NCI-H2227 (cell line): ENCODE measurements at regions not wholly inside any gene's neighbourhood (a gene's known extent, or its start where the extent isn't known, plus 50 kb on each side); places are given as distances from the start of the nearest gene placed in this dataset.
"Not testable (repeated sequence)": the region's sequence is repeated elsewhere in the genome, so short reads cannot be mapped to it uniquely, and the experiment has no call there.

Source experiments
- DNase-seq: peaks from one replicate; lab custom pipeline; 2025; ENCODE audit not compliant: unreplicated experiment; lab: John Stamatoyannopoulos, UW

GRCh38 chr6:51049983-51050877, 231.6 kb downstream of the TFAP2B start:
- DNase-seq, result no peak

- not testable (repeated sequence) for DNase-seq
Measured at GRCh38 chr6:51052716-51053115, 234.0 kb downstream of the TFAP2B start.

GRCh38 chr6:51055316-51055715, 236.6 kb downstream of the TFAP2B start:
- not testable (repeated sequence) for DNase-seq

GRCh38 chr6:51057296-51057695, 238.6 kb downstream of the TFAP2B start:
- no peak for DNase-seq

DNA sequence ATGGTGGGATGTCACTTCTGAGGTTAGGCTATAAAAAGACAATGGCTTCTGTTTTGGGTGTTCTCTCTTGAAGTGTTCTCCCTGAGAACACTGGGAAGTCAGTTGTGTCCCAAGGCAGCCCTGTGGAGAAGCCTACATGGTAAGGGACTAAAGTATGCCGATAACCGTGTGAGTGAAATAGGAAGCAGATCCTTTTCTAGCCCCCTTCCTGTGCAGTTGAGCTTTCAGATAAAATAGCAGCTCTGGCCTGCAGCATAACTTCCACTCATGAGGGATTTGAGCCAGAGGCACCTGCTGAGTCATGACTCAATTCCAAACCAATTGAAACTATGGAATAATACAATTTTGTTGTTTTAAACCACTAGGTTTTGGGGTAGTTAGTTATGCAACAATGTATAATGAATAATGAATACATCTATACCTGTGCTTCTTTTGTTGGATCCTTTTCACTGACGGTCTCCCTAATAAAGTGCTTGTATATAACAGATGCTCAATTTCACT, 241.6 kb downstream of the TFAP2B start:
- no peak for DNase-seq

DNA sequence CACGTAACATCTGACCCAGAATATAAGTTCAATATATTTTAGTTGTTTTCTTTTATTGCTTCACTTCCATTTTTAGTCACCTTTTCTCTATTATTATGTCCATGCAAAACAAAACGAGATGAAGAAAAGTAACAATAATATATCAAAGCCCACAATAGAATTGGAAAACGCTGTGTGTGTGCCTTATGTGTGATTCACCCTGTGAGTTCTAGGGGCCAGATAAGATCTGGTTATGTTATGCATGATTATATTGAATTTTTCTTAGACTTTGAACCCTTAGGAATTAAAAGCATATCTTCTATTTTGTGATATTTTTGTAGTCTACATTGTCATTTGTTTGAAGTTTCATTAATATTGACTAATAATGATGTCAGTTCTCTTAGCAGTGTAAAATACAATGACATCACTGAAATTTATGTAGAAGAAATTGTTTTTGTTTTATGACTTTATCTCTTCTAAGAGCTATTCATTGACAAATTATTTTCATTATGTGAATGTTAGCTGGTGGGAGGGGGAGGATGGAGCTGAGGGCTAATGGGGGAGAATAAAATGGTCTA, 243.6 kb downstream of the TFAP2B start:
- DNase-seq, result no peak

DNA sequence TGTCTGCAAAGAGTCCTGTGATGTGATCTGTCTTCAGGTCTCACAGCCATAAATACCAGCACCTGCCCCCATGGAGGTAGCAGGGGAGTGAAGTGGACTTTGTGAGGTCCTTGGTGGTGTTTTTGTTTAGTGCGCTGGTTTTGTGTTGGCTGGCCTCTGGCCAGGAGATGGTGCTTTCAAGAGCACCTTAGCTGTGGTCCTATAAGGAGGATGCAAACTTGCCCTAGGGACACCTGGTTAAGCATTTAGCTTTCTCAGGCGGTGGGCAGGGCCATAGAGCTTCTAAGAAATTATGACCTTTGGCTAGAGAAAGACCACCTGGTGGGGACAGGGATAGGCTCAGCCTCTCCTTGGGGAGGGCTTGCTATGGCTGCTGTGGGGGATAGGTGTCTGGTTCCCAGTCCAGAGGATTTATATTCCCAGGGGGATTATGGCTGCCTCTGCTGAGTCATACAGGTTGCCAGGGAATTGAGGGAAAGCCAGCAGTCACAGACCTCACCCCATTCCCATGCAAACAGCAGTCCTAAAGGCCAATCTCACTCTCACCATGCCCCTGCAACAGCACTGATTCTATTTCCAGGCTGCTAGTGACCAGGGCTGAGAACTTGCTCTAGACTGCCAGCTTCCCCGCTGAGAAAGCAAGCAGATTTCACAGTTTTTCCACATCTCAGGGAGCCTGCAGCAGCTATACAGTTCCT, 259.3 kb downstream of the TFAP2B start:
- no peak for DNase-seq

- DNase-seq, result no peak
Measured at GRCh38 chr6:51090343-51090742, 271.7 kb downstream of the TFAP2B start.

GRCh38 chr6:51093871-51094270, 275.2 kb downstream of the TFAP2B start:
- DNase-seq, result no peak

GRCh38 chr6:51094271-51094670, 275.6 kb downstream of the TFAP2B start:
- DNase-seq, result no peak

DNA sequence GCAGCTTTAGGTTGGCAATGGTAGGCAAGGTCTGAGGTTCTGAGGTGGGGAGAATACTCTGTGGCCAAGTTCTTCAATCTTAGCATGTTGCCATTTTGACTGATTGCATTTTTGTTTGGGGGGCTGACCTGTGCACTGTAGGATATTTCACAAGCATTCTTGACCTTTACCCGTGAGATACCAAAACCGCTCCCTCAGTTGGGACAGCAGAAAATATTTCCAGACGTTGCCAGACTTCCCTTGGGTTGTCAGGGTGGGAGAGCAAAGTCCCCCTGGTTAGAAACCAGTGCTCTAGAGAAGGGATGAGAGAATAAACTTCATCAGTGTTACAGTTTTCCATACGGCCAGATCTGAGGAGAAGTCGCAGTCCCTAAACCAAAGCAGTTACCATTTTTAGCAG, 279.6 kb downstream of the TFAP2B start:
- DNase-seq, result no peak

DNA sequence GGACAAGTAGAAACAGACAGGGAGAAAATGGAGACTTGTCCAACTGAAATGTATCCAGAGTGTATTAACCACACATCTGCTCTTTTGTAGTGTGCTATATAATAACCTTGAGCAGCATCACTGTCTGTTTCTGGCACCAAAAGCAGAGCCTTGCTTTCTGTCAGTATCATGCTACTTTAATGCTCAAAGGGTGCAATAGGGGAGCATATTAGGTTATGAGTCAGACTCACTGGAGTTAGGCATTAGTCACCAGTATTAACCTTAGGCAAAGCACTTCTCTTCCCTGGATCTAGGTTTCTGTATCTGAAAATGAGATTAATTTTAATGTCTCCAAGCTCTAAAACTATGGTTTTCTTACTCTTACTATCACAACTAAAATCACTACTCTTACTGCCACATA, 280.1 kb downstream of the TFAP2B start:
- DNase-seq, result no peak

DNA sequence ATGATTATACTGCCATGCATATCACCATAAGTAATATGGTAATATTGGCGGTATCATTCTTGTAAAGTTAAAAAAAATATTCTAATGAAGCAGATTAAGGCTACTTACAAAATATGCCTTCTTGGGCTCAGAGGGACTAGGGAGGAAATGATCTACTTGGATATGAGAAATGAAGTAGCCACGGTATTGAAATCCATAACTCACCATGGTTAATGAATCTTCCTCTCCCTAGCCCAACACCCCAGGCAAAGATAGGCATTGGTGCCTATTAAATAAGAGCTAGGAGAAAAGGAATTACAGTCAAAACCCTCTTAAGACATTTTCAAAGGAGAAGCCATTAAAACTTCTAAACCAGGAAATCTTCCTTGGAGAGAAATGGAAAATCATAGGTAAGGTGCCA, 280.5 kb downstream of the TFAP2B start:
- no peak for DNase-seq

- DNase-seq, result no peak
Measured at GRCh38 chr6:51105357-51105756, 286.7 kb downstream of the TFAP2B start.

- no peak for DNase-seq
Measured at GRCh38 chr6:51107769-51108203, 289.1 kb downstream of the TFAP2B start.

DNA sequence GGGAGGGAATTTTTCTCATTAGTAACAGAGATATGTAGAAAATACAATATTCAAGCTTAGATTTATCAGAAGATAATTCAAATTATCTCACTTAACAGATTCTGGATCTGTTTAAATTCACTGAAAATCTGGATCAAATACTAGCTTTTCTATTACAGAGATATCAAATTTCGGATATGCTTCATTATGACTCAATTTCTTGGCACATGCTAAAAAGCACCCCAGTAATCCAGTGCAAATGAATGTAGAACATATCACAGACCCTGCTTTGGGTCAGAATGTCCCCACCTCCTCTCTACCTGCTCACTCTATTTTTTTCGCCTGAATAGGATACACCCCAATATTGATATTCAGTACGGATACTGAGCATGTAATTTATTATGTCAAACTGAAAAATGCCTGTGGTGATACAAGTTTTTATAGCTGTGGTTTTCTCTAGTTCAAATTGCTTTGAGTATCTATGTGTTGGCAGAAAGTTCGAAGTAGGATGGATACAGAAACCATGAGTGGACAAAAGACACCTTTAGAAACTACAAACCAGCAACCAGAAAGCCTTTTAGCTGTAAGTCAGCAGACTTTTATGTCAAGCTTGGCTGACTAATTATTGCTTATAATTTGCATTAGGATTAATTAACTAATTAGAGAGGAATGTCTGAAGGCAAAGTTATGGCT, 290.0 kb downstream of the TFAP2B start:
- DNase-seq, result no peak

GRCh38 chr6:51112731-51113130, 294.1 kb downstream of the TFAP2B start:
- no peak for DNase-seq

- no peak for DNase-seq
Measured at GRCh38 chr6:51116723-51117122, 298.1 kb downstream of the TFAP2B start.

GRCh38 chr6:51118792-51119191, 300.1 kb downstream of the TFAP2B start:
- DNase-seq, result no peak

- DNase-seq, result no peak
Measured at GRCh38 chr6:51120016-51120415, 301.3 kb downstream of the TFAP2B start.

- DNase-seq, result not testable (repeated sequence)
Measured at GRCh38 chr6:51121380-51121976, 302.8 kb downstream of the TFAP2B start.
